B cell (primary cell): ENCODE measurements at regions not wholly inside any gene's neighbourhood (a gene's known extent, or its start where the extent isn't known, plus 50 kb on each side); places are given as distances from the start of the nearest gene placed in this dataset.

Source experiments
- CTCF ChIP-seq: fragments of 200-600 bp; IDR thresholded peaks from one replicate; pipeline ENCODE4 v1.8.0; 2022; ENCODE audit warnings: antibody characterized with exemption, mild to moderate bottlenecking
- EZH2 ChIP-seq: IDR thresholded peaks from 2 replicates; pipeline ENCODE4 v1.6.1; 2012; ENCODE audit warnings: borderline replicate concordance, low read depth, mild to moderate bottlenecking, moderate library complexity, low read length; ENCODE audit not compliant: insufficient read depth, poor library complexity, severe bottlenecking

GRCh38 chr12:96106137-96106536 is 70.8 kb upstream of the LTA4H start:
- no peak for TF ChIP-seq CTCF
- no peak for TF ChIP-seq EZH2
